ENCODE measurements at regions not wholly inside any gene's neighbourhood (a gene's known extent, or its start where the extent isn't known, plus 50 kb on each side); places are given as distances from the start of the nearest gene placed in this dataset.

DNA sequence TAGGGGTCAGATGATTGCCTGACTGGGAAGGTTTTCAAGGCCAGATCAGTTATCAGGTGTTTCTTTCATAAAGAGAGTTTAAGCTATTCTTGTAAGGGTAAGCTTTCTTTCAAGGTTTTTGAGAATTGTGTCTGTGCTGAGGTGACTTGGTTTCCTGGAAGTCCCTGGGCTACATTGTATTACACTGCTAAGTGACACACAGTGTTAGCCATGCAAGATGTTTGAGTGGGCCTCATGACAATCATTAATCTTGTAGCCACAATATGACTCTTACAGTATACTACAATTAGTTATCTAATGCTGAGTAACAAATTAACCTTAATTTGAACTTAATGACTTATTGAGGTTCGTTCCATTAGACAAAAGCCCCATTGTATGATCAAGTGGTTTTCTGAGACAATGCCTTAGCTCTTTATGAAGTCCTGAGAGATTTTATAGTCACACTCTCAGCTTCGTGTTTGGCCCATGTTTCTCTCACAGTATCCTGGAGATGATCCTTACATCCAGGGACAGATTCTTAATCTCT is 186.7 kb downstream of the RPS12 start:
- intact Hi-C loops (cut with DNase I), result no loop called here
- H3K9me3 ChIP-seq, result peaks cover 0 to 10% (median 3%) of the 10 kb centered on the region in 4 donors
- H3K27me3 ChIP-seq, result no peaks in the 10 kb centered on the region
- no peak overlapping the region for H3K4me3 ChIP-seq
- no peaks in the 10 kb centered on the region for H3K36me3 ChIP-seq
- no peak for DNase-seq (ENCODE audit: extremely low spot score)
- H3K27ac ChIP-seq (replicated peaks in 1 of 4), result no peak overlapping the region
- 84% methylated on average over 2 of the region's 2 CpGs for WGBS
- no peak for TF ChIP-seq POLR2AphosphoS5 (IDR thresholded peaks at IDR 0.05)
- no peak for TF ChIP-seq POLR2A (IDR thresholded peaks at IDR 0.05; ENCODE audit: low read depth)
- no peak for TF ChIP-seq EP300 (IDR thresholded peaks at IDR 0.05)
- TF ChIP-seq, protein P1, sequence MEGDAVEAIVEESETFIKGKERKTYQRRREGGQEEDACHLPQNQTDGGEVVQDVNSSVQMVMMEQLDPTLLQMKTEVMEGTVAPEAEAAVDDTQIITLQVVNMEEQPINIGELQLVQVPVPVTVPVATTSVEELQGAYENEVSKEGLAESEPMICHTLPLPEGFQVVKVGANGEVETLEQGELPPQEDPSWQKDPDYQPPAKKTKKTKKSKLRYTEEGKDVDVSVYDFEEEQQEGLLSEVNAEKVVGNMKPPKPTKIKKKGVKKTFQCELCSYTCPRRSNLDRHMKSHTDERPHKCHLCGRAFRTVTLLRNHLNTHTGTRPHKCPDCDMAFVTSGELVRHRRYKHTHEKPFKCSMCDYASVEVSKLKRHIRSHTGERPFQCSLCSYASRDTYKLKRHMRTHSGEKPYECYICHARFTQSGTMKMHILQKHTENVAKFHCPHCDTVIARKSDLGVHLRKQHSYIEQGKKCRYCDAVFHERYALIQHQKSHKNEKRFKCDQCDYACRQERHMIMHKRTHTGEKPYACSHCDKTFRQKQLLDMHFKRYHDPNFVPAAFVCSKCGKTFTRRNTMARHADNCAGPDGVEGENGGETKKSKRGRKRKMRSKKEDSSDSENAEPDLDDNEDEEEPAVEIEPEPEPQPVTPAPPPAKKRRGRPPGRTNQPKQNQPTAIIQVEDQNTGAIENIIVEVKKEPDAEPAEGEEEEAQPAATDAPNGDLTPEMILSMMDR (IDR thresholded peaks at IDR 0.05), result no peak
- H3K4me1 ChIP-seq, result no peaks in the 10 kb centered on the region

- H3K27ac ChIP-seq (replicated peaks in 1 of 4), result no peak overlapping the region
- TF ChIP-seq, protein P1 (IDR thresholded peaks at IDR 0.05), result no peak
- no peak for TF ChIP-seq POLR2A (IDR thresholded peaks at IDR 0.05; ENCODE audit: low read depth)
- no peak for TF ChIP-seq EP300 (IDR thresholded peaks at IDR 0.05)
- TF ChIP-seq POLR2AphosphoS5 (IDR thresholded peaks at IDR 0.05), result no peak
- intact Hi-C loops (cut with DNase I), result no loop called here
- H3K36me3 ChIP-seq, result no peaks in the 10 kb centered on the region
- no peak for DNase-seq (ENCODE audit: extremely low spot score)
- no peaks in the 10 kb centered on the region for H3K27me3 ChIP-seq
- H3K9me3 ChIP-seq, result peaks cover 0 to 10% (median 3%) of the 10 kb centered on the region in 4 donors
- H3K4me1 ChIP-seq, result no peaks in the 10 kb centered on the region
- no peak overlapping the region for H3K4me3 ChIP-seq
- WGBS, result 90% methylated on average over 2 of the region's 2 CpGs
Measured at GRCh38 chr6:133004304-133004884, 190.0 kb downstream of the RPS12 start.

DNA sequence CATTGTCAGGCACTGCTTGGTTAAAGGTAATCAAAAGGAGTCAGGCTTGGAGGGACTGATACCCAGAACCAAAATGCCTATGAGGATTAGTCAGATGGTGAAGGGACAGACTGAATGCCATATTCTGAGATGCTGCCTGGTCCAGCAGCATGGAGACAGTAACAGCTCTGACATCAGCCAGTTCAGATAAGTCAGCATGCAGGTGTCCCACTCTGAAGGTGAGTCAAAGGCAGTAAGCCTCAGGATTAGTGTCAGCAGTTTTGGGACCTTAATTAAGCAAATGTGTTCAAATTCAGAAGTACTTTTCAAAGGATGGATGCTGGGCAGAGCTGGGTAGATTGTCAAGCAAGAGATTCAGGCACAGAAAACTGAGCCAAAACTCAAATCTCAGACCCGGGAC is 198.4 kb downstream of the RPS12 start:
- TF ChIP-seq, protein P1 (IDR thresholded peaks at IDR 0.05), result no peak
- TF ChIP-seq EP300 (IDR thresholded peaks at IDR 0.05), result no peak
- TF ChIP-seq POLR2AphosphoS5 (IDR thresholded peaks at IDR 0.05), result no peak
- TF ChIP-seq POLR2A (IDR thresholded peaks at IDR 0.05; ENCODE audit: low read depth), result no peak
- no peaks in the 10 kb centered on the region for H3K36me3 ChIP-seq
- WGBS, result 67% methylated on average over 1 of the region's 1 CpG
- no peak overlapping the region for H3K4me3 ChIP-seq
- H3K4me1 ChIP-seq, result no peaks in the 10 kb centered on the region
- no peaks in the 10 kb centered on the region for H3K27me3 ChIP-seq
- intact Hi-C loops (cut with DNase I), result no loop called here
- H3K27ac ChIP-seq (replicated peaks in 1 of 4), result no peak overlapping the region
- DNase-seq (ENCODE audit: extremely low spot score), result no peak
- no peaks in the 10 kb centered on the region for H3K9me3 ChIP-seq

DNA sequence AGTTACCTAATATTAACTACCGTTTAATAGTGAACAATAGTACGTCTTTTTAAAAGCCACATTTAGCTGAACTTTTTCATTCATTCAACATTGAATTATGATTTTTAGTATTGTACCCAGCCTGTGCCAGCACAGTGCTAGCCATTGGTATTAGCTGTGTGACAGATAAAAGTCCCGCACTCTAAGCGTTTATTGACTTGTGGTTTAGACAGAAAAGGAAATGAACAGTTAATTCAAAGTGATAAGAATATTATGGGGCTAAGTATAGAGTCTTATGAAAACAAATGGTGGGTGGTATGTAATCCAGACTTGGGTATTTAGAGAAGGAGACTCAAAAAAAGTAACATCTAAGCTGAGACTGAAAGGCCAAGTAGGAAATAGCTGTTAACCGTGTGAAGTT is 202.3 kb downstream of the RPS12 start:
- H3K9me3 ChIP-seq, result no peaks in the 10 kb centered on the region
- H3K36me3 ChIP-seq, result no peaks in the 10 kb centered on the region
- DNase-seq (ENCODE audit: extremely low spot score), result no peak
- H3K4me1 ChIP-seq, result no peaks in the 10 kb centered on the region
- intact Hi-C loops (cut with DNase I), result no loop called here
- no peak overlapping the region for H3K27ac ChIP-seq (replicated peaks in 1 of 4)
- H3K27me3 ChIP-seq, result no peaks in the 10 kb centered on the region
- WGBS, result 68% methylated on average over 5 of the region's 5 CpGs
- TF ChIP-seq POLR2AphosphoS5 (IDR thresholded peaks at IDR 0.05), result no peak
- TF ChIP-seq, protein P1 (IDR thresholded peaks at IDR 0.05), result no peak
- H3K4me3 ChIP-seq, result no peak overlapping the region

DNA sequence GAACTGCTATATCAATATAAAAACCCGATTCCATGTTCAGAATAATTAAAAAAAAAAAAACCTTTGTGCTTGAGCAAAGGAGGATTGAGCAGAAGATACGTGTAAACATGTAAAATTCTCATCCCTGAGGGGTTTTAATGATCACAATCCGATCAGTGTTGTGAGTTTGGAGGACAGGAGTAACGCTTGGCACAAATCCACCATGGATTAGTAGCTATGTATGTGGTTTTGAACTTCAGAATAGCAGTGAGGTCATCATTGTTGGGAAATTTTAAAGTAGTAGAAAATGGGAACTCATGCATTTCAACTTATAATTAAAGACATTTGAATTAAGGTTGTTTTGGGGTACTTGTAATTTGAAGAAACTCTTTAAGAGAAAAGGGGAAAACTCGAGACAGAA is 203.2 kb downstream of the RPS12 start:
- no peaks in the 10 kb centered on the region for H3K4me1 ChIP-seq
- intact Hi-C loops (cut with DNase I), result no loop called here
- TF ChIP-seq EP300 (IDR thresholded peaks at IDR 0.05), result no peak
- TF ChIP-seq, protein P1 (IDR thresholded peaks at IDR 0.05), result no peak
- no peak for TF ChIP-seq POLR2AphosphoS5 (IDR thresholded peaks at IDR 0.05)
- TF ChIP-seq POLR2A (IDR thresholded peaks at IDR 0.05; ENCODE audit: low read depth), result no peak
- no peak for DNase-seq (ENCODE audit: extremely low spot score)
- H3K9me3 ChIP-seq, result no peaks in the 10 kb centered on the region
- H3K4me3 ChIP-seq, result no peak overlapping the region
- H3K27ac ChIP-seq (replicated peaks in 1 of 4), result no peak overlapping the region
- H3K27me3 ChIP-seq, result no peaks in the 10 kb centered on the region
- no peaks in the 10 kb centered on the region for H3K36me3 ChIP-seq
- WGBS, result 75% methylated on average over 5 of the region's 5 CpGs

Data from esophagus muscularis mucosa (tissue), 4 donors.